ENCODE measurements at regions not wholly inside any gene's neighbourhood (a gene's known extent, or its start where the extent isn't known, plus 50 kb on each side); places are given as distances from the start of the nearest gene placed in this dataset.

DNA sequence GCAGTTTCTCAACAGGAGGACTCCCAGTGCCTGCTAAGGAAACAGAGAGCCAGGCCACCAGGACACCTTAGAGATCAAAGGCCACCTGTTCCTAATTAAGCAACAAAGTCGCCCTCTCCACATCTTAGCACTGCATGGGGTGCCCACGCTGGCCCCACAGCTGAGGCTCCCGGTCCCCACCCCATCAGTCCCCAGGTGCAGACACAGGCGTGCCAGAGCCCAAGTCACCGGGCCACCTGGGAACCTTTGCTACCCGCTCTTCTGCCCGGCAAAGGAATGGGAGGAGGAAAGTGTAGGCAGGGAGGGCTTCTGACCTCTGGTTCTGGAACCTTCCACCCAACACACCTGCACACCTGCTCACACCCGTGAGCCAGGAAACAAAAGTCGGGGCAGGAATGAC is 85.5 kb upstream of the PRR5 start:
- no peak for DNase-seq (ENCODE audit: extremely low read depth, low read depth)
- TF ChIP-seq, protein P1, sequence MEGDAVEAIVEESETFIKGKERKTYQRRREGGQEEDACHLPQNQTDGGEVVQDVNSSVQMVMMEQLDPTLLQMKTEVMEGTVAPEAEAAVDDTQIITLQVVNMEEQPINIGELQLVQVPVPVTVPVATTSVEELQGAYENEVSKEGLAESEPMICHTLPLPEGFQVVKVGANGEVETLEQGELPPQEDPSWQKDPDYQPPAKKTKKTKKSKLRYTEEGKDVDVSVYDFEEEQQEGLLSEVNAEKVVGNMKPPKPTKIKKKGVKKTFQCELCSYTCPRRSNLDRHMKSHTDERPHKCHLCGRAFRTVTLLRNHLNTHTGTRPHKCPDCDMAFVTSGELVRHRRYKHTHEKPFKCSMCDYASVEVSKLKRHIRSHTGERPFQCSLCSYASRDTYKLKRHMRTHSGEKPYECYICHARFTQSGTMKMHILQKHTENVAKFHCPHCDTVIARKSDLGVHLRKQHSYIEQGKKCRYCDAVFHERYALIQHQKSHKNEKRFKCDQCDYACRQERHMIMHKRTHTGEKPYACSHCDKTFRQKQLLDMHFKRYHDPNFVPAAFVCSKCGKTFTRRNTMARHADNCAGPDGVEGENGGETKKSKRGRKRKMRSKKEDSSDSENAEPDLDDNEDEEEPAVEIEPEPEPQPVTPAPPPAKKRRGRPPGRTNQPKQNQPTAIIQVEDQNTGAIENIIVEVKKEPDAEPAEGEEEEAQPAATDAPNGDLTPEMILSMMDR (IDR thresholded peaks at IDR 0.05; ENCODE audit: low read depth, low read length) = no peak

- TF ChIP-seq, protein P1 (IDR thresholded peaks at IDR 0.05; ENCODE audit: low read depth, low read length) = no peak
- no peak for DNase-seq (ENCODE audit: extremely low read depth, low read depth)
These were observed 86.3 kb upstream of the PRR5 start for GRCh38 chr22:44615602-44616180.

DNA sequence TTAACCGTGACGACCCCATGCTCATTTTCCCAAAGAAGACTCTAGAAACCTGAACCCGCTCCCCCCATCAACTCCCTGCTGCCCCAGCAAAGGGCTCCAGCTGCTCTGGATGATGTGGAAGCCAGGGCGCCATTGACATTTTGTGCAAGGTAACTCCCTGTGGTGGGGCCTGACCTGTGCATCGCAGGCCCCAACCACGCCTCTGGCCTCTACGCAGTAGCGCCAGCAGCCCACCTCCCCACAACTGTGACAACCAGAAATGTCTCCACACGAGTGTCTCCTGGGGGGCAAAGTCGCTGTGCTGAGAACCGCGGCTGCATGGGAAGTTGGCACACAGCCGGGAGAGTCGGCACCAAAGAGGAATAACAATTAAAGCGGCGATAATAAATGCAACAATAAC is 86.9 kb upstream of the PRR5 start:
- no peak for DNase-seq (ENCODE audit: extremely low read depth, low read depth)

GRCh38 chr22:44613196-44613595 is 88.8 kb upstream of the PRR5 start:
- DNase-seq (ENCODE audit: extremely low read depth, low read depth) = no peak
- TF ChIP-seq, protein P1 (IDR thresholded peaks at IDR 0.05; ENCODE audit: low read depth, low read length) = no peak

More for the DNA sequence above, 86.9 kb upstream of the PRR5 start:
- TF ChIP-seq, protein P1 (IDR thresholded peaks at IDR 0.05; ENCODE audit: low read depth, low read length) = no peak

DNA sequence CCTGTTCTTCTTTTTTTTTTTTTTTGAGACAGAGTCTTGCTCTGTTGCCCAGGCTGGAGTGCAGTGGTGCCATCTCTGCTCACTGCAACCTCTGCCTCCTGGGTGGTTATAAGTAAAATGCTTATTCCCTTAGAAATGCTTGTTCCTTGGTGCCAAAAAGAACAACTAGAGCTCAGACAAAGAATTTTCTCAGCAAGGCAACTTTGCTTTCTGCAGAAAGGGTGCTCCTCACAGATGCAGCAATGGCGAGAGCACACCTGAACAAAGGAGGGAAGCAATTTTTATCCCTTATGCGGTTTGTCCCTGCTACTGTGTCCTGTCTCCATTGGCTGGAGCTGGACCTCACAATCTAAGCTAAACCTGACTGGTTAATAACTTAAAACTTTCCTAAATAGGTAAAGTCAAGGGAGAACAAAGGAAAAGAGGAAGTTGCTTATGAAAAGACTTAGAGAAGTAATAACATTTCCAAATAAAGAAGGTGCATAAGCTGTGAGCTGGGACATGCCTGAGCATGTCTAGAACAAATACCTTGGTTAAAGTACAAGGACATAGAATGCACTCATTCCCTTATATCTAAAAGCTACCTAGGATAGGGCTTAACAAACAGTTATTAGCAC is 90.0 kb upstream of the PRR5 start:
- TF ChIP-seq, protein P1 (IDR thresholded peaks at IDR 0.05; ENCODE audit: low read depth, low read length) = no peak
- DNase-seq (ENCODE audit: extremely low read depth, low read depth) = no peak

- DNase-seq (ENCODE audit: extremely low read depth, low read depth) = no peak
- TF ChIP-seq, protein P1 (IDR thresholded peaks at IDR 0.05; ENCODE audit: low read depth, low read length) = no peak
These were observed 91.9 kb upstream of the PRR5 start for GRCh38 chr22:44610071-44610470.

DNA sequence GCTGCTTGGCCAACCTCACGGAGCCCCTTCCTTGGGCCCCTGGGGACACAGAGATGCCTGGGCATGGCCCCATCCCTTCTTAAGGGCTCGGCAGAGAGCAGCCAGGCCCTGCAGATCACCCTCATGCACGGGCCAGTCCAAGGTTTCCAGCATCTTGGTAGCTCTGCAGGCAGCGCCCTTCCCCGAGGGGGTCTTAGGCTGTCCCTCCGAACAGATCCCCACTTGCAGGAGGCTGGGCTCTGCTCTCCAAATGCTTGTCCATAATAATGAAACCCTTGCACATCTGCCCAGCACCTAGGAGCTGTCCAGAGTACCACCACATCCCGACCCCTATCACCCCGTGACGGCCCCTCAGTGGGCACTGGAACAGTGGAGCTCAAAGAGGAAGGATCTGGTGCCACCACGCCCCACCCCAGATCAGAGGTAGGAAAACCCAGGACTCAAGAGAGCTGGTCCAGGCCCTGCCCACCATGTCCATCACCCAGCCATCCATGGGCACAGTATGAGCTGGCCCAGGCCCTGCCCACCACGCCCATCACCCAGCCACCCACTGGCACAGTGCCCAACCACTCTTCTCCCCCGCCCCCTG is 92.5 kb upstream of the PRR5 start:
- DNase-seq (ENCODE audit: extremely low read depth, low read depth) = no peak
- TF ChIP-seq, protein P1 (IDR thresholded peaks at IDR 0.05; ENCODE audit: low read depth, low read length) = no peak

All from AG09319 (cell line).